WTC11 (cell line): ENCODE measurements at regions not wholly inside any gene's neighbourhood (a gene's known extent, or its start where the extent isn't known, plus 50 kb on each side); places are given as distances from the start of the nearest gene placed in this dataset.

Source experiments
- ATAC-seq: fragments of 200-7000 bp; cut with Tn5 transposase; 2 replicates; pipeline ENCODE4 v1.10.0; 2021; ENCODE audit warnings: mild to moderate bottlenecking, moderate library complexity
- CTCF ChIA-PET: fragments of 300-600 bp; sonication (Branson Sonifier 250); formaldehyde crosslinking; loops from one replicate; lab custom pipeline; 2021; ENCODE audit warnings: antibody characterized with exemption; lab: Charles Lee
- POLR2A ChIA-PET: fragments of 350-600 bp; sonication (Branson Sonifier 250); formaldehyde crosslinking; loops from one replicate; lab custom pipeline; 2021; ENCODE audit warnings: antibody characterized with exemption; lab: Charles Lee
- DNase-seq: peaks from one replicate; pipeline ENCODE4 v3.0.0; 2021; ENCODE audit warnings: low spot score
- H3K27ac Mint-ChIP-seq: 2 replicates; pipeline ENCODE4 v1.8.0; 2021; ENCODE audit warnings: mixed read lengths
- H3K27me3 Mint-ChIP-seq: 2 replicates; pipeline ENCODE4 v1.8.0; 2021; ENCODE audit warnings: low read depth, mild to moderate bottlenecking, moderate library complexity, mixed read lengths
- H3K36me3 Mint-ChIP-seq: 2 replicates; pipeline ENCODE4 v1.8.0; 2021; ENCODE audit warnings: mixed read lengths
- H3K4me1 Mint-ChIP-seq: 2 replicates; pipeline ENCODE4 v1.8.0; 2022; ENCODE audit warnings: mixed read lengths
- H3K4me3 Mint-ChIP-seq: 2 replicates; pipeline ENCODE4 v1.8.0; 2021; ENCODE audit warnings: mild to moderate bottlenecking, moderate library complexity, mixed read lengths
- H3K9me3 Mint-ChIP-seq: 2 replicates; pipeline ENCODE4 v1.8.0; 2021; ENCODE audit warnings: mixed read lengths
- ATF1 ChIP-seq: sonication (generic); formaldehyde crosslinking; IDR thresholded peaks from 2 replicates; pipeline ENCODE4 v1.8.1; 2023; ENCODE audit warnings: mild to moderate bottlenecking, moderate library complexity, missing genetic modification reagents
- ATF2 ChIP-seq: sonication (generic); formaldehyde crosslinking; IDR thresholded peaks from 2 replicates; pipeline ENCODE4 v1.8.1; 2022; ENCODE audit warnings: low read depth, missing genetic modification reagents, borderline replicate concordance
- CBFB ChIP-seq: sonication (generic); formaldehyde crosslinking; IDR thresholded peaks from 2 replicates; pipeline ENCODE4 v1.8.1; 2022; ENCODE audit warnings: mild to moderate bottlenecking, low read depth, missing genetic modification reagents
- FOXP4 ChIP-seq: sonication (generic); formaldehyde crosslinking; IDR thresholded peaks from 2 replicates; pipeline ENCODE4 v1.8.0; 2022; ENCODE audit warnings: mild to moderate bottlenecking, missing genetic modification reagents
- GRHL2 ChIP-seq: fragments of 250-450 bp; sonication (Bioruptor Pico); IDR thresholded peaks from 2 replicates; pipeline ENCODE4 v1.8.0; 2022; ENCODE audit warnings: mild to moderate bottlenecking, moderate library complexity; ENCODE audit not compliant: insufficient replicate concordance, severe bottlenecking
- HMGXB4 ChIP-seq: sonication (generic); formaldehyde crosslinking; IDR thresholded peaks from 2 replicates; pipeline ENCODE4 v1.8.1; 2023; ENCODE audit warnings: mild to moderate bottlenecking, moderate library complexity, missing genetic modification reagents
- KAT7 ChIP-seq: sonication (generic); formaldehyde crosslinking; IDR thresholded peaks from 2 replicates; pipeline ENCODE4 v1.8.1; 2023; ENCODE audit warnings: missing genetic modification reagents, mild to moderate bottlenecking, borderline replicate concordance
- NFE2L1 ChIP-seq: sonication (generic); formaldehyde crosslinking; IDR thresholded peaks from 2 replicates; pipeline ENCODE4 v1.8.1; 2023; ENCODE audit warnings: missing genetic modification reagents
- NFYB ChIP-seq: sonication (generic); formaldehyde crosslinking; conservative IDR thresholded peaks from 2 replicates; pipeline ENCODE4 v1.8.0; 2022; ENCODE audit warnings: low read depth, missing genetic modification reagents
- NR2C2 ChIP-seq: sonication (generic); formaldehyde crosslinking; IDR thresholded peaks from 2 replicates; pipeline ENCODE4 v1.8.0; 2022; ENCODE audit warnings: mild to moderate bottlenecking, missing genetic modification reagents
- SMAD3 ChIP-seq: sonication (generic); formaldehyde crosslinking; IDR thresholded peaks from 2 replicates; pipeline ENCODE4 v1.8.0; 2022; ENCODE audit warnings: missing genetic modification reagents, mild to moderate bottlenecking, borderline replicate concordance
- TCF7 ChIP-seq: sonication (generic); formaldehyde crosslinking; IDR thresholded peaks from 2 replicates; pipeline ENCODE4 v1.8.0; 2022; ENCODE audit warnings: mild to moderate bottlenecking, low read depth, missing genetic modification reagents, moderate library complexity
- TP53 ChIP-seq: sonication (generic); formaldehyde crosslinking; IDR thresholded peaks from 2 replicates; pipeline ENCODE4 v1.8.1; 2023; ENCODE audit warnings: mild to moderate bottlenecking, missing genetic modification reagents
- USF2 ChIP-seq: sonication (generic); formaldehyde crosslinking; IDR thresholded peaks from 2 replicates; pipeline ENCODE4 v1.8.1; 2023; ENCODE audit warnings: mild to moderate bottlenecking, missing genetic modification reagents, moderate library complexity
- ZMAT4 ChIP-seq: fragments of 250-450 bp; sonication (Bioruptor Pico); IDR thresholded peaks from 2 replicates; pipeline ENCODE4 v1.9.0; 2021; ENCODE audit warnings: mild to moderate bottlenecking
- ZNF219 ChIP-seq: sonication (generic); formaldehyde crosslinking; IDR thresholded peaks from 2 replicates; pipeline ENCODE4 v1.8.0; 2023; ENCODE audit warnings: missing genetic modification reagents, mild to moderate bottlenecking, borderline replicate concordance
- ZNF396 ChIP-seq: fragments of 250-450 bp; sonication (Bioruptor Pico); IDR thresholded peaks from 2 replicates; pipeline ENCODE4 v1.8.0; 2021; ENCODE audit warnings: mild to moderate bottlenecking, moderate library complexity, borderline replicate concordance
- TF ChIP-seq, protein P1 (sequence below): sonication (generic); formaldehyde crosslinking; IDR thresholded peaks from 2 replicates; pipeline ENCODE4 v1.8.1; 2022; ENCODE audit warnings: mild to moderate bottlenecking, moderate library complexity, missing genetic modification reagents
- TF ChIP-seq, protein P2 (sequence below): sonication (generic); formaldehyde crosslinking; IDR thresholded peaks from 2 replicates; pipeline ENCODE4 v1.8.0; 2022; ENCODE audit warnings: mild to moderate bottlenecking, missing genetic modification reagents

DNA sequence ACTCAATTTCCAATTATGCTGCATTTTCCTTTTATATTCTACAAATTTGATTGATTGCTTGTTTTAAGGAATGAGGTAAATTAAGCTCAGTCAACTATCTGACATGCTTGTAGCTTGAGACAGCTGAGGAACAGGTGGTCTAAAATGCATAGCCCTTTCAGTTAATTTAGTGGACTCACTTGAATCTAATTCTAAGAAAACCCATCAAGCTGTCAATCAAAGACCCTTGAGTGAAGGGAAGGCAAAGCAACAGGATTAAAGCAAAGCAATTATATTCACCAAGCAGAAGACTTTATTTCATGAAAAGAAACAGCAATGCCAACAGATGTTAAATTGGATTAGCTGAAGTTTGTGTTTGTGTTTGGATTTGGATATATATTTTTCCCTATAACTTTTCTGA, 228.5 kb downstream of the ARPP21 start:
- no peak for ATAC-seq
- TF ChIP-seq ATF2 (CRISPR knock-in tag) (no peak), KAT7 (CRISPR knock-in tag) (no peak), TCF7 (CRISPR knock-in tag) (no peak), FOXP4 (CRISPR knock-in tag) (no peak), GRHL2 (CRISPR knock-in tag) (no peak)
- TF ChIP-seq, protein P1, sequence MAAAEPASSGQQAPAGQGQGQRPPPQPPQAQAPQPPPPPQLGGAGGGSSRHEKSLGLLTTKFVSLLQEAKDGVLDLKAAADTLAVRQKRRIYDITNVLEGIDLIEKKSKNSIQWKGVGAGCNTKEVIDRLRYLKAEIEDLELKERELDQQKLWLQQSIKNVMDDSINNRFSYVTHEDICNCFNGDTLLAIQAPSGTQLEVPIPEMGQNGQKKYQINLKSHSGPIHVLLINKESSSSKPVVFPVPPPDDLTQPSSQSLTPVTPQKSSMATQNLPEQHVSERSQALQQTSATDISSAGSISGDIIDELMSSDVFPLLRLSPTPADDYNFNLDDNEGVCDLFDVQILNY (CRISPR knock-in tag): no peak
- POLR2A ChIA-PET: no interaction called here

GRCh38 chr3:35871009-35871408, 231.7 kb downstream of the ARPP21 start:
- Mint-ChIP-seq H3K27me3 (no peaks in the 10 kb centered on the region), H3K27ac (no peak overlapping the region), H3K4me1 (peaks cover 7% of the 10 kb centered on the region), H3K36me3 (no peaks in the 10 kb centered on the region), H3K4me3 (no peak overlapping the region), H3K9me3 (no peaks in the 10 kb centered on the region)
- ChIA-PET POLR2A (no interaction called here), CTCF (interaction anchor here (1.3 kb wide), 1 partner anchor 38 kb away, joined by 4 read pairs; no protein-coding TSS in a partner anchor)
- peak; percentile 30; the same call in 1 of the 2 replicates for ATAC-seq
- TF ChIP-seq USF2 (CRISPR knock-in tag) (no peak), NFE2L1 (no peak), ZNF219 (no peak), HMGXB4 (no peak), ZNF396 (CRISPR knock-in tag) (no peak), TP53 (no peak), CBFB (CRISPR knock-in tag) (no peak), NR2C2 (CRISPR knock-in tag) (no peak), SMAD3 (CRISPR knock-in tag) (no peak), NFYB (CRISPR knock-in tag) (no peak), ZMAT4 (CRISPR knock-in tag) (no peak), ATF1 (CRISPR knock-in tag) (no peak)
- TF ChIP-seq, protein P2, sequence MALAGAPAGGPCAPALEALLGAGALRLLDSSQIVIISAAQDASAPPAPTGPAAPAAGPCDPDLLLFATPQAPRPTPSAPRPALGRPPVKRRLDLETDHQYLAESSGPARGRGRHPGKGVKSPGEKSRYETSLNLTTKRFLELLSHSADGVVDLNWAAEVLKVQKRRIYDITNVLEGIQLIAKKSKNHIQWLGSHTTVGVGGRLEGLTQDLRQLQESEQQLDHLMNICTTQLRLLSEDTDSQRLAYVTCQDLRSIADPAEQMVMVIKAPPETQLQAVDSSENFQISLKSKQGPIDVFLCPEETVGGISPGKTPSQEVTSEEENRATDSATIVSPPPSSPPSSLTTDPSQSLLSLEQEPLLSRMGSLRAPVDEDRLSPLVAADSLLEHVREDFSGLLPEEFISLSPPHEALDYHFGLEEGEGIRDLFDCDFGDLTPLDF: no peak
- no peak for DNase-seq

More for the DNA sequence above, 228.5 kb downstream of the ARPP21 start:
- Mint-ChIP-seq H3K9me3 (no peaks in the 10 kb centered on the region), H3K27me3 (no peaks in the 10 kb centered on the region), H3K4me1 (peaks cover 12% of the 10 kb centered on the region), H3K4me3 (no peak overlapping the region), H3K36me3 (no peaks in the 10 kb centered on the region), H3K27ac (no peak overlapping the region)
- no peak for DNase-seq
- CTCF ChIA-PET: no interaction called here
